Thyroid gland (tissue), 4 donors: ENCODE measurements at regions not wholly inside any gene's neighbourhood (a gene's known extent, or its start where the extent isn't known, plus 50 kb on each side); places are given as distances from the start of the nearest gene placed in this dataset.

ENCODE experiments used
- DNase-seq, 2 donors: peaks; one replicate each; pipeline ENCODE4 v3.0.0-alpha.2; 2019
- H3K27ac ChIP-seq, 3 donors: fragments of 200-600 bp; sonication (generic); 1 replicate in 2 of 3; 2 replicates in 1 of 3; pipeline ENCODE4 v1.5.1; 2016 to 2019; ENCODE audit warnings: mild to moderate bottlenecking in 1 of 3, moderate library complexity in 1 of 3
- H3K27me3 ChIP-seq: fragments of 200-600 bp; sonication (generic); one replicate; pipeline ENCODE4 v1.5.1; 2019
- H3K36me3 ChIP-seq, 2 donors: fragments of 200-600 bp; sonication (generic); one replicate each; pipeline ENCODE4 v1.5.1; 2016 to 2019
- H3K4me1 ChIP-seq, 2 donors: fragments of 200-600 bp; sonication (generic); one replicate each; pipeline ENCODE4 v1.5.1; 2017 to 2019
- H3K4me3 ChIP-seq, 3 donors: fragments of 200-600 bp; sonication (generic); replicated peaks in 1 of 3; 1 replicate in 2 of 3; 2 replicates in 1 of 3; pipeline ENCODE4 v1.5.1; 2016; ENCODE audit warnings: mild to moderate bottlenecking in 1 of 3
- H3K9me3 ChIP-seq: fragments of 200-600 bp; sonication (generic); one replicate; pipeline ENCODE4 v1.5.1; 2017
- CTCF ChIP-seq, 6 experiments: fragments of 200-600 bp in 3 of 6; fragments of 450-650 bp in 3 of 6; sonication (generic) in 3 of 6; IDR thresholded peaks; one replicate each; pipeline ENCODE4 v1.5.1; 2016 to 2019; ENCODE audit warnings: antibody characterized with exemption in 6 of 6, mild to moderate bottlenecking in 2 of 6, inconsistent platforms in 1 of 6, moderate library complexity in 1 of 6
- POLR2A ChIP-seq, 2 donors: fragments of 450-650 bp; IDR thresholded peaks; one replicate each; pipeline ENCODE4 v1.6.1; 2017; ENCODE audit warnings: antibody characterized with exemption in 2 of 2, mild to moderate bottlenecking in 2 of 2, moderate library complexity in 1 of 2
- WGBS, 2 donors: methylation state at CpG; one replicate each; pipeline ENCODE4 v1.1.5; 2017; 5-methylcytosine and 5-hydroxymethylcytosine counted together
- intact Hi-C: fragments of 100-400 bp; cut with DNase I; formaldehyde crosslinking; loops from one replicate; pipeline ENCODE4 v1.15.1; 2023

GRCh38 chr6:163646133-163646532 is 231.6 kb downstream of the QKI start:
- no peaks in the 10 kb centered on the region for H3K9me3 ChIP-seq
- H3K27ac ChIP-seq = no peak overlapping the region
- H3K27me3 ChIP-seq = no peaks in the 10 kb centered on the region
- H3K4me3 ChIP-seq = no peak overlapping the region
- DNase-seq = no peak
- 87 to 88% methylated on average over 9 of the region's 9 CpGs for WGBS, 2 donors
- TF ChIP-seq CTCF (IDR thresholded peaks at IDR 0.05) (no peak), POLR2A (IDR thresholded peaks at IDR 0.05) (no peak)
- no peaks in the 10 kb centered on the region for H3K36me3 ChIP-seq
- no peaks in the 10 kb centered on the region for H3K4me1 ChIP-seq
- intact Hi-C loops = no loop called here

GRCh38 chr6:163645560-163645959 is 231.0 kb downstream of the QKI start:
- 79 to 86% methylated on average over 10 of the region's 10 CpGs for WGBS, 2 donors
- Histone ChIP-seq H3K4me3 (no peak overlapping the region), H3K36me3 (no peaks in the 10 kb centered on the region), H3K27me3 (no peaks in the 10 kb centered on the region), H3K27ac (no peak overlapping the region), H3K4me1 (no peaks in the 10 kb centered on the region), H3K9me3 (no peaks in the 10 kb centered on the region)
- DNase-seq = no peak
- intact Hi-C loops = no loop called here
- TF ChIP-seq POLR2A (IDR thresholded peaks at IDR 0.05) (no peak), CTCF (IDR thresholded peaks at IDR 0.05) (no peak)

DNA sequence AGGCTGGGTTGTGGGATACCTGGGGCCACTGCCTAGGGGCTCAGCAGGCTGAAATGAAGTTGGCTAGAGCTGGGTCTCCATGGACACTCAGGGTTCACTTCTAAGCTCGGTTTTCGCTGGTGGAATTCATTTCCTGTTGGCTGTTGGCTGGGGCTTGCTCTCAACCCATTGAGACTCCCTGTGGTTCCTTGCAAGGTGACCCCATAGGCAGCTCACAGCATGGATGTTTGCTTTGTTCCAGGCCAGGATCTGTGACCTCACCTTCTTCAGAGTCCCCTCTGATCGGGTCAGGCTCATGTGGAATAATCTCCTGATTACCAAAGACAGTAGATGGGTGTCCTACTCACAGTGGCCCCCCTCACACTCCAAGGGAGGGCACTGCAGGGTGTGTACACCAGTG is 229.3 kb downstream of the QKI start:
- DNase-seq = no peak
- WGBS, 2 donors = 70 to 73% methylated on average over 3 of the region's 3 CpGs
- intact Hi-C loops = no loop called here

GRCh38 chr6:163641706-163642105 is 227.2 kb downstream of the QKI start:
- TF ChIP-seq POLR2A (IDR thresholded peaks at IDR 0.05) (no peak), CTCF (IDR thresholded peaks at IDR 0.05) (no peak)
- 82 to 84% methylated on average over 10 to 13 of the region's 13 CpGs for WGBS, 2 donors

More for the DNA sequence above, 229.3 kb downstream of the QKI start:
- TF ChIP-seq POLR2A (IDR thresholded peaks at IDR 0.05) (no peak), CTCF (IDR thresholded peaks at IDR 0.05) (no peak)
- H3K4me1 ChIP-seq = no peaks in the 10 kb centered on the region
- no peaks in the 10 kb centered on the region for H3K27me3 ChIP-seq
- no peak overlapping the region for H3K27ac ChIP-seq
- no peaks in the 10 kb centered on the region for H3K36me3 ChIP-seq
- no peaks in the 10 kb centered on the region for H3K9me3 ChIP-seq
- H3K4me3 ChIP-seq = no peak overlapping the region

DNA sequence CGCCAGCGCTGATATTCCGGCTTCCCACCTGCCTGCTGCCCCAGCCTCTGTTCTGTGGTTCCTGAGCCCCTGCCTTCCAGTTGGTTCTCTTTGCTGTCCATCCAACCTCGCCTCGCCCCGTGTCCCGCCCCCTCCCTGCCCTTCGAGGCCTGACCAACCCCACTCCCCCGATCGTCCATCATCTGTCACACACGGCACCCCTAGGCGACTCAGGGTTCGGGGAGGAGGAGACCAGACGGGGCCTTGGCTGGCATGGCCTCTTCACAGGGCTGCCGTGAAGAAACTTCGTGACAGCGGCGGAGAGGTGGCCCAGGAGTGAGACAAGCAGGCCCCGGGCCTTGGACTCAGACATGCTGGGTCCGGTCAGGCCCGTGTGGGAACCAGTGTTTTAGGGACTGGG is 226.1 kb downstream of the QKI start:
- Histone ChIP-seq H3K27ac (no peak overlapping the region), H3K4me3 (no peak overlapping the region), H3K36me3 (no peaks in the 10 kb centered on the region), H3K27me3 (no peaks in the 10 kb centered on the region), H3K4me1 (no peaks in the 10 kb centered on the region), H3K9me3 (no peaks in the 10 kb centered on the region)
- no peak for DNase-seq
- intact Hi-C loops = no loop called here
- 92 to 95% methylated on average over 21 of the region's 21 CpGs for WGBS, 2 donors
- TF ChIP-seq CTCF (IDR thresholded peaks at IDR 0.05) = no peak
- no peak for TF ChIP-seq POLR2A (IDR thresholded peaks at IDR 0.05)

More at GRCh38 chr6:163641706-163642105, 227.2 kb downstream of the QKI start:
- DNase-seq = no peak
- no peaks in the 10 kb centered on the region for H3K27me3 ChIP-seq
- intact Hi-C loops = no loop called here
- no peaks in the 10 kb centered on the region for H3K36me3 ChIP-seq
- H3K4me3 ChIP-seq = no peak overlapping the region
- no peaks in the 10 kb centered on the region for H3K9me3 ChIP-seq
- no peak overlapping the region for H3K27ac ChIP-seq
- H3K4me1 ChIP-seq = no peaks in the 10 kb centered on the region
